ENCODE measurements at regions not wholly inside any gene's neighbourhood (a gene's known extent, or its start where the extent isn't known, plus 50 kb on each side); places are given as distances from the start of the nearest gene placed in this dataset.
"Not testable (repeated sequence)": the region's sequence is repeated elsewhere in the genome, so short reads cannot be mapped to it uniquely, and the experiment has no call there.

GRCh38 chr2:217349251-217349650, 489.4 kb upstream of the TNP1 start:
- Mint-ChIP-seq H3K9me3 (peaks cover 13% of the 10 kb centered on the region), H3K4me1 (ENCODE audit: low read depth) (no peaks in the 10 kb centered on the region), H3K36me3 (no peaks in the 10 kb centered on the region), H3K27me3 (no peaks in the 10 kb centered on the region), H3K4me3 (no peak overlapping the region), H3K27ac (no peak overlapping the region)
- ChIA-PET CTCF (no interaction called here), POLR2A (no interaction called here)
- intact Hi-C loops (cut with micrococcal nuclease): no loop called here
- DNase-seq: no peak

GRCh38 chr2:217347630-217348029, 487.8 kb upstream of the TNP1 start:
- CTCF ChIA-PET; H3K36me3 Mint-ChIP-seq; DNase-seq; H3K27ac Mint-ChIP-seq; H3K4me3 Mint-ChIP-seq; intact Hi-C loops (cut with micrococcal nuclease); H3K4me1 Mint-ChIP-seq (ENCODE audit: low read depth); POLR2A ChIA-PET; H3K27me3 Mint-ChIP-seq: not testable (repeated sequence)
- peaks cover 13% of the 10 kb centered on the region for H3K9me3 Mint-ChIP-seq

DNA sequence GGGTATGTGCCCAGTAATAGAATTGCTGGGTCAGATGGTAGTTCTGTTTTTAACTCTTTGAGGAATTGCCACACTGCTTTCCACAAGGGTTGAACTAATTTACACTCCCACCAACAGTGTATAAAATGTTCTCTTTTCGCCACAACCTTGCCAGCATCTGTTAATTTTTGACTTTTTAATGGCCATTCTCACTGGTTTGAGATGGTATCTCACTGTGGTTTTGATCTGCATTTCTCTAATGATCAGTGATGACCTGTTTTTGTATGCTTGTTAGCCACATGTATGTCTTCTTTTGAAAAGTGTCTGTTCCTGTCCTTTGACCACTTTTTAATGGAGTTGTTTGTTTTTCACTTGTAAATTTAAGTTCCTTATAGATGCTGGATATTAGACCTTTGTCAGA, 486.2 kb upstream of the TNP1 start:
- H3K27ac Mint-ChIP-seq; H3K27me3 Mint-ChIP-seq; intact Hi-C loops (cut with micrococcal nuclease); H3K4me3 Mint-ChIP-seq; CTCF ChIA-PET; H3K4me1 Mint-ChIP-seq (ENCODE audit: low read depth); H3K36me3 Mint-ChIP-seq; POLR2A ChIA-PET; DNase-seq: not testable (repeated sequence)
- H3K9me3 Mint-ChIP-seq: peaks cover 13% of the 10 kb centered on the region

GRCh38 chr2:217340899-217341298, 481.0 kb upstream of the TNP1 start:
- Mint-ChIP-seq H3K4me3 (no peak overlapping the region), H3K4me1 (ENCODE audit: low read depth) (no peaks in the 10 kb centered on the region), H3K27me3 (peaks cover 2% of the 10 kb centered on the region), H3K9me3 (no peaks in the 10 kb centered on the region), H3K36me3 (no peaks in the 10 kb centered on the region), H3K27ac (no peak overlapping the region)
- intact Hi-C loops (cut with micrococcal nuclease): no loop called here
- POLR2A ChIA-PET: no interaction called here
- CTCF ChIA-PET: no interaction called here
- no peak for DNase-seq

GRCh38 chr2:217340176-217340575, 480.3 kb upstream of the TNP1 start:
- no peaks in the 10 kb centered on the region for H3K9me3 Mint-ChIP-seq
- H3K27me3 Mint-ChIP-seq: peaks cover 2% of the 10 kb centered on the region
- intact Hi-C loops (cut with micrococcal nuclease): no loop called here
- CTCF ChIA-PET: no interaction called here
- no peaks in the 10 kb centered on the region for H3K4me1 Mint-ChIP-seq (ENCODE audit: low read depth)
- POLR2A ChIA-PET: no interaction called here
- DNase-seq: no peak
- no peaks in the 10 kb centered on the region for H3K36me3 Mint-ChIP-seq
- no peak overlapping the region for H3K4me3 Mint-ChIP-seq
- no peak overlapping the region for H3K27ac Mint-ChIP-seq

GRCh38 chr2:217339753-217340152, 479.9 kb upstream of the TNP1 start:
- ChIA-PET CTCF (no interaction called here), POLR2A (no interaction called here)
- H3K27me3 Mint-ChIP-seq: peaks cover 2% of the 10 kb centered on the region
- DNase-seq: no peak
- H3K36me3 Mint-ChIP-seq: no peaks in the 10 kb centered on the region
- no peaks in the 10 kb centered on the region for H3K9me3 Mint-ChIP-seq
- H3K4me1 Mint-ChIP-seq (ENCODE audit: low read depth): no peaks in the 10 kb centered on the region
- no peak overlapping the region for H3K27ac Mint-ChIP-seq
- intact Hi-C loops (cut with micrococcal nuclease): no loop called here
- no peak overlapping the region for H3K4me3 Mint-ChIP-seq

GRCh38 chr2:217338306-217338916, 478.5 kb upstream of the TNP1 start:
- H3K27ac Mint-ChIP-seq: no peak overlapping the region
- H3K4me3 Mint-ChIP-seq: no peak overlapping the region
- no peaks in the 10 kb centered on the region for H3K4me1 Mint-ChIP-seq (ENCODE audit: low read depth)
- no peaks in the 10 kb centered on the region for H3K9me3 Mint-ChIP-seq
- ChIA-PET CTCF (no interaction called here), POLR2A (no interaction called here)
- no peak for DNase-seq
- peaks cover 2% of the 10 kb centered on the region for H3K27me3 Mint-ChIP-seq
- intact Hi-C loops (cut with micrococcal nuclease): no loop called here
- no peaks in the 10 kb centered on the region for H3K36me3 Mint-ChIP-seq

DNA sequence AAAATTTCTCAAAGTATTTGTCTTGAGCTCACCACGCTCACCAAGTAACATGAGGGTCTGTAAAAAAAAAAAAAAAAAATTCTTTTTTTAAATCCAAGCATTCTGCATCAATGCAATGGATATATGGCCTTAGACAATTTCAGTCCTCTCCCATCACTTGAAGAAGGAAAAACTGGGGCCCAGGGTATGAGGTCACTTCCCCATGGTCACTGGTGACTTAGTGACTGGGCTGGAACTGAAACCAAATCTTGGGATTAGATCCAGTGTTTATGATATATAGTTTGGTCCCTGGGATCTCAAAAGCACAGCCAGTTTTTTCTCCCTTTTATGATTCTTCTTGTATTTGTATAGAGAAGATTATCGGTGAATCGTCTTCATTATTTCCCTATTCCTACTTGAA, 477.9 kb upstream of the TNP1 start:
- no peak overlapping the region for H3K4me3 Mint-ChIP-seq
- no peaks in the 10 kb centered on the region for H3K36me3 Mint-ChIP-seq
- H3K27me3 Mint-ChIP-seq: peaks cover 2% of the 10 kb centered on the region
- ChIA-PET CTCF (no interaction called here), POLR2A (no interaction called here)
- no peak for DNase-seq
- no peak overlapping the region for H3K27ac Mint-ChIP-seq
- intact Hi-C loops (cut with micrococcal nuclease): no loop called here
- no peaks in the 10 kb centered on the region for H3K9me3 Mint-ChIP-seq
- no peaks in the 10 kb centered on the region for H3K4me1 Mint-ChIP-seq (ENCODE audit: low read depth)

- Mint-ChIP-seq H3K27me3 (peaks cover 2% of the 10 kb centered on the region), H3K4me1 (ENCODE audit: low read depth) (no peaks in the 10 kb centered on the region), H3K36me3 (no peaks in the 10 kb centered on the region), H3K9me3 (no peaks in the 10 kb centered on the region), H3K27ac (no peak overlapping the region), H3K4me3 (no peak overlapping the region)
- POLR2A ChIA-PET: no interaction called here
- CTCF ChIA-PET: no interaction called here
- no peak for DNase-seq
- intact Hi-C loops (cut with micrococcal nuclease): no loop called here
These were observed 476.8 kb upstream of the TNP1 start for GRCh38 chr2:217336694-217337093.

DNA sequence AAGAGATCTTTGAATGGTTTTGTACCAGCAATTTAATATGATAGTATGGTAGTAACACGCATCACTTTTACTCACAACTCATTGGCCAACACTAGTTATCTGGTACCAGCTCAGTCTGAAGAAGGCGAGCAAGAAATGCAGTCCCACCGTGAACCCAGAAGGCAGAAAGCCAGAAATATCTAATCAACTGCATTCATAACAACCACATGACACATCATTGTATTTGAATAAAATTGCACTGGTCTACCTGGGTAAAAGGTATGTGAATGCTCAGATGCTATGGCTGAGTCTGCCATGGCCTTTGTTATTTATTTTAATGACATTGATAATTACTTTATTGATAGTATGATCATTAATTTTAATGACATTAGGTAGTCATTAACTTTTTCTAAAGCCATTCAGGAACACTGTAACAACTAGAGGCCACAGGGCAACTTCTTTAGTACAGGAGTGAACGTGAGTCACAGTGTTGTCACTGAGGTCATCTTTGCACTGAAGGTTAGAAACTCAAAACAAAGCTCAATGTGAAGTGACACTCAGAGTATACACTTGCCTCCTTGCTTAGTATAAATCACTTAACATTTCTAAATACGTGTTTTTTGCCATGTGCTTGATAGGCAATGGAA, 475.6 kb upstream of the TNP1 start:
- H3K27ac Mint-ChIP-seq: no peak overlapping the region
- H3K4me1 Mint-ChIP-seq (ENCODE audit: low read depth): no peaks in the 10 kb centered on the region
- DNase-seq: no peak
- H3K9me3 Mint-ChIP-seq: no peaks in the 10 kb centered on the region
- POLR2A ChIA-PET: no interaction called here
- peaks cover 2% of the 10 kb centered on the region for H3K27me3 Mint-ChIP-seq
- intact Hi-C loops (cut with micrococcal nuclease): no loop called here
- H3K36me3 Mint-ChIP-seq: no peaks in the 10 kb centered on the region
- H3K4me3 Mint-ChIP-seq: no peak overlapping the region
- CTCF ChIA-PET: no interaction called here

- Mint-ChIP-seq H3K9me3 (no peaks in the 10 kb centered on the region), H3K4me3 (no peak overlapping the region), H3K27ac (no peak overlapping the region), H3K4me1 (ENCODE audit: low read depth) (no peaks in the 10 kb centered on the region), H3K27me3 (peaks cover 2% of the 10 kb centered on the region), H3K36me3 (no peaks in the 10 kb centered on the region)
- no peak for DNase-seq
- intact Hi-C loops (cut with micrococcal nuclease): no loop called here
- ChIA-PET POLR2A (no interaction called here), CTCF (no interaction called here)
These were observed 474.7 kb upstream of the TNP1 start for GRCh38 chr2:217334561-217334960.

- Mint-ChIP-seq H3K27ac (no peak overlapping the region), H3K4me3 (no peak overlapping the region), H3K4me1 (ENCODE audit: low read depth) (no peaks in the 10 kb centered on the region), H3K36me3 (no peaks in the 10 kb centered on the region), H3K27me3 (no peaks in the 10 kb centered on the region), H3K9me3 (no peaks in the 10 kb centered on the region)
- ChIA-PET CTCF (no interaction called here), POLR2A (no interaction called here)
- intact Hi-C loops (cut with micrococcal nuclease): no loop called here
- no peak for DNase-seq
These were observed 473.0 kb upstream of the TNP1 start for GRCh38 chr2:217332866-217333265.

DNA sequence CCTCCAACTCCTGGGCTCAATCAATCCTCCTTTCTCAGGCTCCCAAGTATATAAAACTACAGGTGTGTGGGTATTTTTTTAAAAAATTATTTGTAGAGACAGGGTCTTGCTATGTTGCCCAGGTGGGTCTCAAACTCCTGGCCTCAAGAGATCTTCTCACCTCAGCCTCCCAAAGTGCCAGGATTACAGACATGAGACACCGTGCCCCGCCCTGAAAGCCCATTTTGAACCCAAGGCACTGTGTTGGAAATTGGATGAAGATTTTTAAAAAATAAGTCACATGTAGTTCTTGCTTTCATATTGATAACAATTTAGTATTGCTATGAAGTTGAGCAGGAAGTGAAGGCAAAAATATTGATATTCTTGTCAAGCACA, 472.5 kb upstream of the TNP1 start:
- Mint-ChIP-seq H3K9me3 (no peaks in the 10 kb centered on the region), H3K4me1 (ENCODE audit: low read depth) (no peaks in the 10 kb centered on the region), H3K36me3 (no peaks in the 10 kb centered on the region), H3K4me3 (no peak overlapping the region), H3K27me3 (no peaks in the 10 kb centered on the region), H3K27ac (no peak overlapping the region)
- no peak for DNase-seq
- ChIA-PET CTCF (no interaction called here), POLR2A (no interaction called here)
- intact Hi-C loops (cut with micrococcal nuclease): no loop called here

All from activated CD4-positive, alpha-beta memory T cell treated with anti-CD3 and anti-CD28 coated beads for 36 hours (primary cell).